Coronary artery (tissue), 2 donors: ENCODE measurements at regions not wholly inside any gene's neighbourhood (a gene's known extent, or its start where the extent isn't known, plus 50 kb on each side); places are given as distances from the start of the nearest gene placed in this dataset.

Experiments used
- DNase-seq: peaks from one replicate; pipeline ENCODE4 v3.0.0-alpha.2; 2017; ENCODE audit warnings: low spot score
- H3K27ac ChIP-seq, 2 donors: fragments of 200-600 bp; sonication (generic); one replicate each; pipeline ENCODE4 v1.5.1; 2016 to 2019
- H3K4me3 ChIP-seq: fragments of 200-600 bp; sonication (generic); 2 replicates; pipeline ENCODE4 v1.5.1; 2016; ENCODE audit warnings: mild to moderate bottlenecking, moderate library complexity
- TF ChIP-seq, protein P1 (sequence below): fragments of 200-600 bp; sonication (generic); IDR thresholded peaks from one replicate; pipeline ENCODE4 v1.5.1; 2019; ENCODE audit warnings: antibody characterized with exemption

DNA sequence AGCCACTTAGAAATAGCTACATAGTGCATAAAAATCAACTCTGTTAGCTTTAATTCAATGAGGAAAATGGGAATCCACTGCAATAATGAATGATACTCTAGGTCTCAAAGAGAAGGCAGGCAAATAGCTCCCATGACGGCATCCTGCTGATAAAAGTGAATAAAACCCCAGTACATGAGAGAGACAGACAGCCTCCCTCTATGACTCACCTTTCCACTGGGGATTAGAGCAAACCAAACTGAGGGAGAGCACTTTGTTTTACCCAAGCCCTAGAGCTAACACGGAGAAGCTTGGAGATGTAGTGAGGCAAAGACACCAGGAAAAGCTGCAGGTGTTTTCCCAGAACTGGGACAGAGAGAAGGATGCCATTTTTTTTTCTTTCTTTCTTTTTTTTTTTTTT lies 621.9 kb downstream of the LRRIQ3 start:
- no peak for DNase-seq
- TF ChIP-seq, protein P1, sequence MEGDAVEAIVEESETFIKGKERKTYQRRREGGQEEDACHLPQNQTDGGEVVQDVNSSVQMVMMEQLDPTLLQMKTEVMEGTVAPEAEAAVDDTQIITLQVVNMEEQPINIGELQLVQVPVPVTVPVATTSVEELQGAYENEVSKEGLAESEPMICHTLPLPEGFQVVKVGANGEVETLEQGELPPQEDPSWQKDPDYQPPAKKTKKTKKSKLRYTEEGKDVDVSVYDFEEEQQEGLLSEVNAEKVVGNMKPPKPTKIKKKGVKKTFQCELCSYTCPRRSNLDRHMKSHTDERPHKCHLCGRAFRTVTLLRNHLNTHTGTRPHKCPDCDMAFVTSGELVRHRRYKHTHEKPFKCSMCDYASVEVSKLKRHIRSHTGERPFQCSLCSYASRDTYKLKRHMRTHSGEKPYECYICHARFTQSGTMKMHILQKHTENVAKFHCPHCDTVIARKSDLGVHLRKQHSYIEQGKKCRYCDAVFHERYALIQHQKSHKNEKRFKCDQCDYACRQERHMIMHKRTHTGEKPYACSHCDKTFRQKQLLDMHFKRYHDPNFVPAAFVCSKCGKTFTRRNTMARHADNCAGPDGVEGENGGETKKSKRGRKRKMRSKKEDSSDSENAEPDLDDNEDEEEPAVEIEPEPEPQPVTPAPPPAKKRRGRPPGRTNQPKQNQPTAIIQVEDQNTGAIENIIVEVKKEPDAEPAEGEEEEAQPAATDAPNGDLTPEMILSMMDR = no peak

DNA sequence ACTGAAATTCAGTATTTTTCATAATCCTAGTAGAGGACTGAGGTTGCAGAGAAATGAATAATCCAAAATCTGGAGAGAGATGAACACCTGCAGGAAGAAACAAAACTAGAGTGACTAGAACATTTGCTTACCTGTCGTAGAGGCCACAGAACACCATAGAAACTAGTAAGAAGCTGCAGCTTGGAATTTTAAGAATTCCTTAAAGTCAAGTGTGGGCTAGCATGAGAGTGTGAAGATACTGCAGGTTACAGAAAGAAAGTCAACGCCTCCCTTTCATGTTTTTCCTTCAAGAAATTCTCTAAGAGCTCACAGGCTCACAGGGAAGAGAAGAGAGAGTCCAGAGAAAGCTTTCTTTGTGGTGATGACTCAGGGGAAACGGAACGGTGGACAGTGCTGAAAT lies 633.7 kb downstream of the LRRIQ3 start:
- Histone ChIP-seq H3K27ac (no peak overlapping the region), H3K4me3 (no peak overlapping the region)
- DNase-seq = no peak
- TF ChIP-seq, protein P1 = no peak

More for the DNA sequence above, 621.9 kb downstream of the LRRIQ3 start:
- Histone ChIP-seq H3K4me3 (no peak overlapping the region), H3K27ac (no peak overlapping the region)

DNA sequence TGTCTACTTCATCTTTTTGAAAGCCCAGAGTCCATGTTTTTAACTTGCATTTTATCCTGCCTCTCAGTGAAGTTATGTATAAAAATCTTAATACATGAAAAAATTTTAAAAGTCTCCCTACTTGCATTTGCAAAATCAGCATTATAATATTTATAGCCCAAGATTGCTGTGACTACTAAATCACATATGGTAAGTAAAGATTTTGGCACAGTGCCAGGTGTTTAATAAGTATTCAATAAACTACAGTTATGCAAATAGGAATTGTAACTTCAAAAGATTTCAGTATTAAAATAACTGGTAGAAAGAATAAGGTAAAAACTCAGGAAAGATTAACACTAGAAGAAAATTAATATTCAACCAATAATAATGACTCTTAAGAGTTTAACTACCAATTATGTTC lies 641.7 kb downstream of the LRRIQ3 start:
- DNase-seq = no peak
- TF ChIP-seq, protein P1 = no peak
- Histone ChIP-seq H3K4me3 (no peak overlapping the region), H3K27ac (no peak overlapping the region)

DNA sequence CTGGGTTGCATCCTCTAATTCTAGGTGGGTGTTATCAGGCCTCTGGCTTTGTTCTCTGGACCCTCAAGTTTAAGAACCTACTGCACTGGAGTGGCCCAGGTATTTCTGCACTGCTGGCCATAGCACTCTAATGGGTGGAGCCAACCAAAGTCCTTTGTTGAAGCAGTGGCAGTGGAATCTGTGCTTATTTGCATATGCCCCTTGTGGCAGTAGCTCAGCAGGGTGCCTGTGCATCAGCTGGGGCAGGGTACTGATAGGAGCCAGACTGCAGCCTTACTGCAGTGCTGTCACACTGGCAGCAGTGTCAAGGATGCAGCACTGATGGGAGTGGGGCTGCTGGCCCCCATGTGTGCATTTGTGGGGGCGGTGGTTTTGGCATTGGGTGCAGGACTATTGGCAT lies 660.6 kb downstream of the LRRIQ3 start:
- Histone ChIP-seq H3K27ac (no peak overlapping the region), H3K4me3 (no peak overlapping the region)
- no peak for DNase-seq
- TF ChIP-seq, protein P1 = no peak

DNA sequence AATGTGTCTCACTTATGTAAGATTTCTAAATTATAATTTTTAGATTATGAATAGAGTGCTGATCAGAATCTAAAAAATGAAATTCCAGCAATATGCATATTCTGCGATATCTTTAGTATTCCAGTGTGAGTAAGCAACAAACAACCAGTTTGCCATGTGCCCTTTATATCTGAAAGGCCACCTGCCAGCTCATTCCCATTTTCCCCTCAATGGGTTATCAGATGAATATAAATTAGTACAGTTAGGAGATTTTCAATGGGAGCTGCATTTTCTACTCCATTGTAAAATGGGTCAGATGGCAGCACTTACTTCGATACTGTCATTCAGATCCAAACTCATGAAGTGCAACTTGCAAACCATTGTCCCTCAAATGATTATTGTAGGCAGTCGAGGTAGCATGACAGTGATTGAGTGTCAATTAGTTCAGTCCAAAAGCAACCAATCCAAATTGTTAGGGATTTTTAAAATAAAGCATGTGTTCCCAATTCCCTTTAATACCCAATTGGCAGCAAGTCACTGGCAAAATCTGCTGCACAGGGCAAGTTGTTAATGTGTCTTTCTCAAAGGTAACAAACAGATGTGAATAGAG lies 680.3 kb downstream of the LRRIQ3 start:
- no peak for DNase-seq
- Histone ChIP-seq H3K27ac (no peak overlapping the region), H3K4me3 (no peak overlapping the region)
- TF ChIP-seq, protein P1 = no peak

DNA sequence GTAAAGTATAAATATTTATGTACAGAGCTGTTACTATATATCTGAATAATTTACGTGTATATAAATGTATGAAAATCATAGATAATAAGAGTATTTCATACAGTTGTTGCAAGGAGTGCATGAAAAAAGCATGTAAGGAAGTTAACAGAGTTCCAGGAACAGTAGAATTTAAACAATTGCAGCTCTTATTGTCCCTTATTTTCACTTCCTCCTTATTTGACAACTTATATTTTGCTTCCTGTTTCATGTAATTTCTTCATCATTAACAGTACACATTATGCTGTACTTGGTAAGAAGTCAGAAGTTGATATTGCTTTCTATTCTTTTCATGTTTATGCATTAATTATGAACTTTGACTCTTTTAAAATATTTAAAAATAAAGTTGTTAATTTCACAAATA lies 681.5 kb downstream of the LRRIQ3 start:
- Histone ChIP-seq H3K27ac (no peak overlapping the region), H3K4me3 (no peak overlapping the region)
- TF ChIP-seq, protein P1 = no peak
- DNase-seq = no peak

DNA sequence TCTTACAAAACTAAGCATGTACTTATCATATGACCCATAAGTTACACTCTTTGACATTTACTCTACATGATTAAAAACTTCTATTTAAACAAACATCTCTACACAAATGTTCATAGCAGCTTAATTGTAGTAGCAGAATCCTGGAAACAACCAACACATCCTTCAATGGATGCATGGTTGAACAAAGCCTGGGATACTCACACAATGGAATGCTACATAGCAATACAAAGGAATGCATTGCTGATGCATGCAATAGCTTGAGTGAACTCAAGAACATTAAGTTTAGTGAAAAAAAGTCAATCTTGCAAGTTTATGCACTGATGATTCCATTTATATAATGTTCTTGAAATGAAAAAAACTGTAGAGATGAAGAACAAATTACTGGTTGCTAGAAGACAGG lies 686.9 kb downstream of the LRRIQ3 start:
- TF ChIP-seq, protein P1 = no peak
- Histone ChIP-seq H3K27ac (no peak overlapping the region), H3K4me3 (no peak overlapping the region)
- no peak for DNase-seq
